GM10266 (cell line): ENCODE measurements at regions not wholly inside any gene's neighbourhood (a gene's known extent, or its start where the extent isn't known, plus 50 kb on each side); places are given as distances from the start of the nearest gene placed in this dataset.

ENCODE experiments used
- DNase-seq: peaks from one replicate; pipeline ENCODE4 v3.0.0; 2012; ENCODE audit errors: extremely low spot score
- TF ChIP-seq, protein P1 (sequence below): IDR thresholded peaks from 2 replicates; pipeline ENCODE4 v1.5.1; 2012; ENCODE audit warnings: mild to moderate bottlenecking, low read depth; ENCODE audit not compliant: control insufficient read depth, insufficient read depth; ENCODE audit errors: missing control alignments

DNA sequence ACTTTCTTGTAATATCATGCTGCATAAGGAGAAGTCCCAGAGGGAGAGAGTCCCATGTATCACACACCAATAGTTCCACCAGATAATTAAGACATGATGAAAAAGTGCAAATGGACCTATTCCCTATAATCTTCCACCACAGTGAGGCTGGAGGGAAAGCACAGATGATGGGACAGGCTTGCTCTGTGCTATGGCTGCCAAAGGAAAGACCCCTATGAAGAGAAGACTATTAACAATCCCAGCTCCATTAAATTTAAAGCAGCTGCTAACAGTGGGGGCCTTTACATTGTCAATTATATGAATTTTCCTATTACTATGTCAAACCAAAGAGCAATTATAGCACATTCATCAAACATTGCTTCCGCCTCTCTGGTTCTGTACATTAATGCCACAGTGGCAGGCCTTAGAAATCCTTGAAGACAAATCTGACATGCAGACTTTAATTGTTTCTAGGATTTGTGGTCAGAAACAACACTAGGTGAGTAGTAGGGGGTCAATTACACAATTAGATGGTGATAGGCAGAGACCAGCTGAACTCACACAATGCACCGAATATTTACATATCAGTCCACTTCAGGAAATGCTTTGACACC, 551.3 kb downstream of the TLE1 start:
- no peak for DNase-seq
- TF ChIP-seq, protein P1, sequence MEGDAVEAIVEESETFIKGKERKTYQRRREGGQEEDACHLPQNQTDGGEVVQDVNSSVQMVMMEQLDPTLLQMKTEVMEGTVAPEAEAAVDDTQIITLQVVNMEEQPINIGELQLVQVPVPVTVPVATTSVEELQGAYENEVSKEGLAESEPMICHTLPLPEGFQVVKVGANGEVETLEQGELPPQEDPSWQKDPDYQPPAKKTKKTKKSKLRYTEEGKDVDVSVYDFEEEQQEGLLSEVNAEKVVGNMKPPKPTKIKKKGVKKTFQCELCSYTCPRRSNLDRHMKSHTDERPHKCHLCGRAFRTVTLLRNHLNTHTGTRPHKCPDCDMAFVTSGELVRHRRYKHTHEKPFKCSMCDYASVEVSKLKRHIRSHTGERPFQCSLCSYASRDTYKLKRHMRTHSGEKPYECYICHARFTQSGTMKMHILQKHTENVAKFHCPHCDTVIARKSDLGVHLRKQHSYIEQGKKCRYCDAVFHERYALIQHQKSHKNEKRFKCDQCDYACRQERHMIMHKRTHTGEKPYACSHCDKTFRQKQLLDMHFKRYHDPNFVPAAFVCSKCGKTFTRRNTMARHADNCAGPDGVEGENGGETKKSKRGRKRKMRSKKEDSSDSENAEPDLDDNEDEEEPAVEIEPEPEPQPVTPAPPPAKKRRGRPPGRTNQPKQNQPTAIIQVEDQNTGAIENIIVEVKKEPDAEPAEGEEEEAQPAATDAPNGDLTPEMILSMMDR: no peak

DNA sequence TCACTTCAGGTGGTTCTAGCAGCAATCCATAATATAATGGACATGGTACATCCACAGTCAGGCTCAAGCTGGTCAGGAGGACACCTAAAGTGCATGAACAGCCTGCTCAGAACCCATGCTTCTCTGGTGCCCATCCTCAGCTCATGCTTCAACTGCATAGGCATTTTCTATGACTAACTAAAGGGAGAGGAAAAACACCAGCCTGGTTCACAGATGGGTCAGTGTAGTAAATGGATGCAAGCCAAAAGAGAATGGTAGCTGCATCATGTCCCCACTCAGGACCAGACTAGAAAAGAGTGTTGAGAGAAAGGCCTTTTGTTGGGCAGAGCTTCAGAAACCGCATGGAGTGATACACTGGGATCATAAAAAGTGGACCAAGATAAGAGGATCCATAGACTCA, 556.6 kb downstream of the TLE1 start:
- TF ChIP-seq, protein P1: no peak
- no peak for DNase-seq

DNA sequence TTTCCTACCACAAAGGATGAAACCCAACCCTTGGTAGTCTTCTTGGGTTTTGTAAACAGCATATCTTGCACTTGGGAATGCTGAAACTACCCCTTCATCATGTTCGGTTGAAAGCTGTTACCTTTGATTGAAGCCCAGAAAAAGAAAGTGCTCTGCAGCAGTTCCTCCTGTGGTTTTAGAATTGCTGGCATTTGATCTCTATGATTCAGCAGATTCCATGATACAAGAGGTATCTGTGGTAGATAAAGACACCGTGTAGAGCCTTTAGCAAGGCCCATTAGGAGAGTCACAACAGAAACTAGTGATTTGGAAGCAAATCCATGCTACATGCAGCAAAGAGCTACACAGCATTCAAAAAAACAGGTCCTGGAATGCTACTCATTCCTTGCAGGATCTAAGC, 557.0 kb downstream of the TLE1 start:
- TF ChIP-seq, protein P1: no peak
- no peak for DNase-seq

DNA sequence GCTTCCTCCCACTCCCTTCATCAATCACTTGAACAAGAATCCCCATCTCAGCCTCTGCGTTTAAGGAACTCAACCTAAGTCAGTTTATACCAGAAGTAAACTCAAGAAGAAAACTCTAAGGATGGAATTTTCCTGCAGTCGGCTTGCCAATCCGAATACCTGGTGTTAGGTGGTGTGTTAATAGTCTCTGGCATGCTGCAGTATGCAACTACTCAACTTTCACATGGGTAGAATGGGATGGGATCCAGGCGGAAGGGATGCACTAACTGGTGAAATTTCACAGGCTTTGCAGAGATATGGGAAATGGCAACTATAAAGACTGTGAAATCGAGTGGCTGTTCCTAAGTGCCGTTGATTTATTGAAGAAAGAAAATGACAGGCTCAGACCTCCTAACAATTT, 560.6 kb downstream of the TLE1 start:
- no peak for DNase-seq
- TF ChIP-seq, protein P1: no peak

DNA sequence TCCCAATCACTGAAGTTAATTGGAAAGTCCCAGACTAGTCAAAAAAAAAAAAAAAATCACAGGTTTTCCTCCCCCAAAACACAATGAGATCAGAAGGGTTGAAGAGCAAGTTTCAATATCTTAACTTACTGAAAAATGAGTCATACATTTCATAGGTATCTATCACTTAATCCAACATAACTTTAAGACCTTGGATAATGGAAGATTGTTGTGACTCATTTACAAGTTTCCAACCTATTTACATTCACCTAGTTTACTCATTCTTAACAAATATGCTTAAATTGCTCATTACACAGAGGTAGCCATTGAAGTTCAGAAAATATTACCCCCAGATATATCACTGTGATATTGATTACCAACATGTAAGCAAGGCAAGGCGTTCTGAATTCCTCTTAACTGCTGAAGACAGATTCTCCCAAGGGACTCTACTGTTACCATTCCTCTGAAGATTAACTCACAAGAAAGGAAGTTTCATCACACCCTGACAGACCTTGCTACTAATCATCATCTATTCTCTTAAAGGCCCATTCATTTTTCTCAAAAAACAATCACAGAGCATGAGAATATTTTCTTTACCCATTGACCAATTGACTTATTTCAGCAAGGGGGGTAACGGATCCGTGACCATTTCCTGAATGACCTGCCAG, 563.8 kb downstream of the TLE1 start:
- TF ChIP-seq, protein P1: no peak
- DNase-seq: no peak

DNA sequence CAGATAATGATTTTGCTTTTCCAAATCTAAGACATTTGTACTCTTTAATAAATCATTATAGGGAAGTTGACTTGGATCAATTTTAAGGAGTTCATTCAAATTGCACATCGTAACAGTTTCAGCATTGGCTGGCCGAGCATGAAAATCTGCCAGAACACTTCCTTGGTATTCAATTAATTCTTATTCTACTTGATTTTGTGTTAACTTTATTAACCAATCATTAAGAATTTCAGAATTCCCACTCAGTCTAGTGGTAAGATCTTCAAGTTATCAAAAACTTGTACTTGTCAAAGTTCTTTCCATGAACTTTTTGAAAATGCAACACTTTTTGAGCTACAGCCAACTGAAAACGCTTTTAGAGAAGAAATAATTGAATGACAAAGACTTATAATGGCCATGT, 565.8 kb downstream of the TLE1 start:
- TF ChIP-seq, protein P1: no peak
- DNase-seq: no peak

DNA sequence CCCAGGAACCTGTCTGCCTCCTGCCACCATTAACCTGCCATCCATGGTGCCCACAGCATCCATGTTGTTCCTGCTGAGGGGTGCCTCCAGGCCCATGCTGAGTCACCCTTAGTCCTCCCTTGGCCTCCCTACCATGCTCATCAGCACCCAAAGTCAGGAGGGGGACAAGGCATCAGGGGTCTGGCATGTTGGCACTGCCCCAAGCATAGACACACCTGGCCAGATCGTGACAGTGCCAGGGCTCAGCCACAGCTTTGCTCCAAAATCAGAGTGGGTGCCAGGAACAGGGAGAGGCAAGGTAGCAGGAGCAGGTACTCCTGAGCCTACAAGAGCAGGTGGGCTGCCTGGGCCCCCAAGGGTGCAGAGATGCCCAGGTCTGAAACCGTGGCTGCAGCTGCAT, 566.6 kb downstream of the TLE1 start:
- DNase-seq: no peak
- TF ChIP-seq, protein P1: no peak
